GM10266 (cell line): ENCODE measurements at regions not wholly inside any gene's neighbourhood (a gene's known extent, or its start where the extent isn't known, plus 50 kb on each side); places are given as distances from the start of the nearest gene placed in this dataset.
"Not testable (repeated sequence)": the region's sequence is repeated elsewhere in the genome, so short reads cannot be mapped to it uniquely, and the experiment has no call there.

Source experiments
- DNase-seq: peaks from one replicate; pipeline ENCODE4 v3.0.0; 2012; ENCODE audit errors: extremely low spot score
- CTCF ChIP-seq: IDR thresholded peaks from 2 replicates; pipeline ENCODE4 v1.5.1; 2012; ENCODE audit warnings: mild to moderate bottlenecking, low read depth; ENCODE audit not compliant: control insufficient read depth, insufficient read depth; ENCODE audit errors: missing control alignments

DNA sequence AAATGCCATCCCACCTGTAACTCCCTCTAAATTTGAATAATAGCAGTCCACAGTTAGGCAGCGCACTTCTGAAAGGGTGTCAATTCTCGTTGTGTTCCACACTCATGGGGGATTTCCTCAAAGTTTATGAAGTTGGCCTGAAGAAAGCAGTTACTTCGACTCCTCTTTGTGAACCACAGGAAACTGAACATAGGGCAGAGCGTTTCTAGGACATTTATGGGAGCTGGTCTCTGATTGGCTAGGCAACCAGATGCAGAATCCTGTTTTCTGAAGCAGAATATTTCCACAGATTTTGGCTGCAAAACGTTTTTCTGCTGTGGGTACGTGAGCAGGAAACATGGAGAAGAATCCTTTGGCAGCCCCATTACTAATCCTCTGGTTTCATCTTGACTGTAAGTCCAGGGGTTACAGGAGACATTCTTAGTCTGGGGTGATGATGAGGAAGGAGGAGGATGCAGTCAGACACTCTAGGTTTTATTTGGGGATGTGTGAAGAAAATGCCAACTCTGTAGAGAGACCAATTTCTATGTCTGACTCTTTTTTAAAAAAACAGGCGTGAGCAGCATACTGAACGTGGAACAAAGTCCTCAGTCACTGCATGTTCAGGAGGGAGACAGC is 431.5 kb upstream of the OR4E1 start:
- DNase-seq = peak; percentile 5
- no peak for TF ChIP-seq CTCF

- DNase-seq = not testable (repeated sequence)
These were observed 427.1 kb upstream of the OR4E1 start for GRCh38 chr14:22100764-22101120.

- DNase-seq = peak; percentile 30
- peak; percentile 82 for TF ChIP-seq CTCF
These were observed 426.5 kb upstream of the OR4E1 start for GRCh38 chr14:22099942-22100763.

- no peak for TF ChIP-seq CTCF
- DNase-seq = no peak
These were observed 424.8 kb upstream of the OR4E1 start for GRCh38 chr14:22098435-22098834.

DNA sequence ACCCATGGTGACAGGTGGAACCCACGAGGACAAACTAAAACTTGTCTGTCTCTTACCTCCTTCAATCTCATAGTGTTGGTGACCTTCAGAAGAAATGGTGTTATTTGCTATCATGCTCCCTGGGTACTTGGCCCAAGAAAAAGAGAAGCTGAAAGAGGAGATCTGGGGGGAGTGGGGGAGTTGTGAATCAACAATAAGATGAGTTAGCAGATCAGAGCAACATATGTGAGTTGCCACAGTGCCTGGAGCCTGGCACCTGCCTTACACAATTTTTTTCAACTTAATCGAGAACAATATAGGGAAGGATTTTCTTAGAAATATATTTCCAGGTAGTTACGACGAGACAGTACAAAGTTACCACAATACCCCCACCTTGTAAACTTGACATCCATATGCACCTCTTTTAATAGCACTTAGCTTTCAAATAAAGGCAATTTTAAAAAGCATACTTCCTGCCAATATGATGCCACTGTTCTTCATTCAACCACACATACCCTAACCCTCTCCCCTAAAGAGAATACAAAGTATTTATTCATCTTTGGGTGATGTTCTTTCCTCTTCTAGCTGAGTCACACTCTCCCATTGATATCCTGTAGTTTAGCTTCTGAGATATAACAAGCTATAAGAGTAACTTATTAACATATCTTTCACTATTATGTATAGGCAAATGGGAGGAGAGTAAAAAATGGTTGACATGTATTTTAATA is 424.1 kb upstream of the OR4E1 start:
- no peak for DNase-seq
- no peak for TF ChIP-seq CTCF

GRCh38 chr14:22097072-22097471 is 423.5 kb upstream of the OR4E1 start:
- DNase-seq = no peak
- no peak for TF ChIP-seq CTCF

- peak; percentile 6 for DNase-seq
- TF ChIP-seq CTCF = no peak
These were observed 422.9 kb upstream of the OR4E1 start for GRCh38 chr14:22096514-22096895.
